Renal cortex interstitium (tissue), 11 donors: ENCODE measurements at regions not wholly inside any gene's neighbourhood (a gene's known extent, or its start where the extent isn't known, plus 50 kb on each side); places are given as distances from the start of the nearest gene placed in this dataset.
A peak's percentile ranks its signal among the peaks of the same experiment; 100 is the strongest.
"Not testable (repeated sequence)": the region's sequence is repeated elsewhere in the genome, so short reads cannot be mapped to it uniquely, and the experiment has no call there.

ENCODE experiments used
- DNase-seq, 11 donors: peaks; one replicate each; pipeline ENCODE4 v3.0.0-alpha.2; 2013; ENCODE audit warnings: low read depth in 9 of 11, low spot score in 4 of 11; ENCODE audit errors: extremely low read depth in 1 of 11

- not testable (repeated sequence) for DNase-seq
These were observed 294.5 kb upstream of the NPAP1 start for GRCh38 chr15:24381103-24381502.

DNA sequence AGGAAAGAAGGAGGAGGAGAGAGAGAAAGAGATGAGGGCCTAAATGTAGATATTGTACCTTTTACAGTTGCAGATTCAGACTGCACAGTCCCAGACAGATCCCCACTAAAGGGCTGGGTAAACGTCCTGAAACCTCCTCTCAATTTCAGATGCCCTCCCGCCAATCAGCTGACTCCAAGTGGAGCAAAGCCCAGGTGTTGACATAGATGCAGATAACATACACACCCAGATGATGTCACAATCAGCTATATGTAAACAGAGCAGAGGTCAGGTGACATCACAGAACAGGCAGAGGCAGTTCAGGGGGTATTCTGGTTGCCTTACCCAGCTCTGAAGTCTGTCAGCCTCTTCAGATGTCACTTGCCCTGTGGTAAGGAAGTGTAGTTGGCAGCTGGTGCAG is 290.3 kb upstream of the NPAP1 start:
- DNase-seq: not testable (repeated sequence)

GRCh38 chr15:24394303-24394702 is 281.3 kb upstream of the NPAP1 start:
- DNase-seq: no peak

GRCh38 chr15:24412649-24413048 is 262.9 kb upstream of the NPAP1 start:
- not testable (repeated sequence) for DNase-seq

DNA sequence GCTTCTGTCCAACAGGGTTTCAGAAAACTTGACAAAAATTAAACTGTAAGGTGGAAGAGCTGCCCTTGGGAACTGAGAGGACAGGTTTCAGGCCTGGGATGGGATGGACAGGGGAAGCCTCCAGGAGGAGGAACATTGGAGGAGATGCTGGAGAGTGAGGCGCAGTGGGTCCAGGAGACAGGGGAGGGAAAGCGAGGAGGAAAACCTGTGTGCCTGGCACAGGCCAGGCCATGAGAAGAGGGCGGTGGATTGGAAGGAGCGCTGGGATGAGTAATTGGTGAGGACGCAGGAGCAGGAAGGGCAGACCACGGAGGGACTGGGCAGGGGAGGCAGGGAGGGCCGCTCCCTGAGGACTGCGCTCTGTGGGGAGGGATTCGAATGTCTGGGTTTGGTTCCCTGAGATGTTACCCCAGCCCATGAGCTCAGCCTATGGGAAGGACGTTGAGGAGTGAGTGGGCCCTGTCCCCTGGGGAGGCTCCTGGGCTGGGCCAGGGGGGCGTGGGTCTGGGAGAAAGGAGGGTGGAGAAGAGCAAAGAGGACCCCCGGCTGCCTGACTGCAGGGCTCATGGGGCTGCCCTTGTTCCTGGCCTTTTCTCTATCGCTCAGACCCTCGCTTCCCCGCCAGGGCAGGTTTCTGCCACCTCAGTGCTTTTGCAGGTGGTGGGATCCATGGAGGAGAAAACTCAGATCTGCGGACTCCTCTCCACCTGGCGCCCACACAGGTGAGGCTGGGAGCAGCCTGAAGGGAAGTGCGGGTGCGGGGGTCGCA is 249.1 kb upstream of the NPAP1 start:
- not testable (repeated sequence) for DNase-seq

DNA sequence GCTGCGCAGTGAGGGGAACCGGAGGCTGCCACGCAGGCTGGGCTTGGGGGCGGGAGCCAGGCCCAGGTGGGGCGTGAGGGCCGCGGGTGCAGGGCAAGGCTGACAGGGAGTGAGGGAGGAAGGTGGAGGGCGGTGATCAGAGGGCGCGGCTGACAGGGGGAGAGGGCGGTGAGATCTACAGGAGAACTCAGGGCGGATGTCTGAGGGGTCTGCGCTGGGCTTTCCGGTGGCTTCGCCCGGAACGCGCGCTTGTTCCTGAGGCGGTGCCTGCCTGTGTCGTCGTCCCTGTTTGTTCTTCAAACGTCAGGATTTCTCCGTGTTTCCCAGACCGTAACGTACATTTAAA is 248.5 kb upstream of the NPAP1 start:
- DNase-seq: peak in 4 of 11 donors; percentile 0 to 7 (median 1)

GRCh38 chr15:24435075-24435820 is 240.3 kb upstream of the NPAP1 start:
- DNase-seq: not testable (repeated sequence)

DNA sequence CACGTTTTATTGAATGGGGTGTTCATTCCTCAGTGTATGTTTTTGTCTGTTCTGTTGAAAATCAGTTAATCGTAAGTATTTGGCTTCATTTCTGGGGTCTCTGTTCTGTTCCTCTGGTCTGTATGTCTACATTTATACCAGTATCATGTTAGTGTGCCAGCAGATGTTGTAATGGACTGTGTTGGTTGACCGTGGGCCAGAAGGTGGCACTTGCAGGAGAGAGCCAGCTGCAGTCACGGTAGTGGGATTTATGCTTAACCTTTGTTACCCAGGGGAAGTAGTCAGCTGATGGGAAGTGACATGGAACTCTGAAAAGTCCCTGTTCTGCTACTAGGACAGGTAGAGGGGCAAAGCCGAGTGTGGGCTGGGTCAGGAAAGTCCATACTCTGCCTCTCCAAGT is 238.3 kb upstream of the NPAP1 start:
- not testable (repeated sequence) for DNase-seq

GRCh38 chr15:24437735-24438134 is 237.8 kb upstream of the NPAP1 start:
- DNase-seq: not testable (repeated sequence)

- DNase-seq: peak in 2 of 11 donors; percentile 2 to 9
These were observed 198.2 kb upstream of the NPAP1 start for GRCh38 chr15:24477107-24478025.

- not testable (repeated sequence) for DNase-seq
These were observed 189.5 kb upstream of the NPAP1 start for GRCh38 chr15:24485885-24486567.

- DNase-seq: not testable (repeated sequence)
These were observed 187.2 kb upstream of the NPAP1 start for GRCh38 chr15:24488164-24488907.

DNA sequence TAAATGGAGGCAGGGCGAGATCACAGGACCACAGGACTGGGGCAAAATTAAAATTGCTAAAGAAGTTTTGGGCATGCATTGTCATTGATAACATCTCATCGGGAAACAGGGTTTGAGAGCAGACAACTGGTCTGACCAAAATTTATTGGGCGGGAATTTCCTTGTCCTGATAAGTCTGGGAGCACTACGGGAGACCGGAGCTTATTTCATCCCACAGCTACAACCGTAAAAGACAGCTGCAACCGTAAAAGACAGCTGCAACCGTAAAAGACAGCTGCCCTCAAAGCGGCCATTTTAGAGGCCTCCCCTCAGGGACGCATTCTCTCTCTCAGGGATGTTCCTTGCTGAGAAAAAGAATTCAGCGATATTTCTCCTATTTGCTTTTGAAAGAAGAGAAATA is 170.4 kb upstream of the NPAP1 start:
- not testable (repeated sequence) for DNase-seq

DNA sequence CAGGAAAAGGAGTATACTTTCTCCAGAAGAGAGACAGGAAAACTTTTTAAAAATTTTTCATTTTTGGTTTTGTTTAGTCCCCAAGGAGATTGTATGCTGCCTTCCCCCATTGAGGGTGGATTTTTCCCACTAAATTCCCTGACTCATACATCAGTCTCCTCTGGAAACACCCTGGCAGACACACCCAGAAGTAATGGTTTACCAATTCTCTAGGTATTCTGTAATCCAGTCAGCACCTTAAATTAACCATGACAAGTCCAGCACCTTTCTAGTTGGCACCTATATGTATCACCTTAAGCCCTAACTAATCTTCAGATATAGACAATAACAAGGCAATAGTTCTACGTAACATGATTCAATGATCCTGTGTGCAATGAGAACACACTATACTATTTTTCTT is 165.9 kb upstream of the NPAP1 start:
- not testable (repeated sequence) for DNase-seq

DNA sequence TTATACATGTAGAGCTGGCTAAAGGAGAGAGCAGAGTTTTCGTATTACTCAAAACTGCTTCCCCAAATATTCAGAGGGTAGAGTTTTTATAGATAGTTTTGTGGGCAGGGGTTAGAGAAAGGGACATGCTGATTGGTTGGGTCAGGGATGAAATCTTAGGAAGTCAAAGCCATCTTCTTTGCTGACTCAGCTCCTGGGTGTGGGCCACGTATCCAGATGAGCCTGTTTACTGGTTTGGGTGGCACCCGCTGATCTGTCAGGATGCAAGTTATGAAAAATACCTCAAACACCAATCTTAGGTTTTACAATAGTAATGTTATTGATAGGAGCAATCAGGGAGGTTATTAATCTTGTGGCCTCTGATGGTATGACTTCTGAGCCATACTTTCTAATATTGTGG is 164.0 kb upstream of the NPAP1 start:
- not testable (repeated sequence) for DNase-seq

DNA sequence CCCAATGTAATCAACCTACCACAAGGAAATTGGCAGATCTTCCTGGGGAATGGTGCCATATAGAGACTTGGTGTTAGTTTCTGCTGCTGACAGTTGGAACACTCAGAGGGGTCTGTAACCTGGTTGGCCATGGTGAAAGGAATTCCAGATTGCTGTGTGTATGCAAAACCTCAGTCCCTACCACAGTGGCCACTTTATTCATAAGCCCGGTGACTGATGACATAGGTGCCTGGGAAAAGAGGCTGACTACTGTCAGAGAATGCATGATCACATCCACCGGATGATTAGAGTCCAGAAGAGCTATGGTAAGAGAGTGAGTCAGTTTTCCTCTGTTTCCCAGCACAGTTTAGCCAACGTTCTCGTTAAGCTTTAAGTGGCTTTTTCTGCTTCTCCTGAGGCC is 156.8 kb upstream of the NPAP1 start:
- DNase-seq: not testable (repeated sequence)

DNA sequence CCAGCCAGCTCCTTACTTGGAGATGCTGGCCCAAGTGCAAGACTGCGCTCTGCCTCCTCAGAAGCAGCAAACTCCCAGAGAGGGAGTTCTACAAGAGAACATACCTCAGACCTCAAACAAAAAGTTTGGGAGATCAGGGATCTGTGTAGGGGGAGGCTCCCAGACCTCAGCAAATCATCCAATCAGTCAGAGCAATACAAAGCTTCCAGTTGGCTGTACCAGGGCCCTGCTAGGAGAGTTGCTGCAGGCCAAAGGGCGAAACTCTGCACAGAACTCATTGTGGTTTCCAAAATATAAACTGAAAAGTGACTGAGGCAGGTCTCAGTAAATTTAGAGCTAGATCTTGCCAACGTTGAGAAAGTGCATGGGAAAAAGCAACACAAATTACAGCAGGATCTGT is 144.3 kb upstream of the NPAP1 start:
- DNase-seq: not testable (repeated sequence)

- DNase-seq: not testable (repeated sequence)
These were observed 141.5 kb upstream of the NPAP1 start for GRCh38 chr15:24534032-24534431.
